GM06990 (cell line): ENCODE measurements at regions not wholly inside any gene's neighbourhood (a gene's known extent, or its start where the extent isn't known, plus 50 kb on each side); places are given as distances from the start of the nearest gene placed in this dataset.
"Not testable (repeated sequence)": the region's sequence is repeated elsewhere in the genome, so short reads cannot be mapped to it uniquely, and the experiment has no call there.

Source experiments
- DNase-seq: peaks from one replicate; pipeline ENCODE4 v3.0.0-alpha.2; 2011; ENCODE audit not compliant: insufficient read length; ENCODE audit errors: extremely low read depth
- H3K27me3 ChIP-seq: replicated peaks from 2 replicates; pipeline ENCODE4 v1.6.0; 2011; ENCODE audit warnings: low read length; ENCODE audit not compliant: control insufficient read depth, insufficient read depth
- H3K36me3 ChIP-seq: 2 replicates; pipeline ENCODE4 v1.5.1; 2011; ENCODE audit warnings: low read length; ENCODE audit not compliant: control insufficient read depth, insufficient read depth
- H3K4me3 ChIP-seq: replicated peaks from 2 replicates; pipeline ENCODE4 v1.5.1; 2011; ENCODE audit warnings: low read depth, mild to moderate bottlenecking, control low read depth, low read length
- TF ChIP-seq, protein P1 (sequence below): IDR thresholded peaks from 2 replicates; pipeline ENCODE4 v1.5.1; 2011; ENCODE audit warnings: low read length, control low read depth, mild to moderate bottlenecking, inconsistent platforms; ENCODE audit not compliant: insufficient read depth, poor library complexity, severe bottlenecking

DNA sequence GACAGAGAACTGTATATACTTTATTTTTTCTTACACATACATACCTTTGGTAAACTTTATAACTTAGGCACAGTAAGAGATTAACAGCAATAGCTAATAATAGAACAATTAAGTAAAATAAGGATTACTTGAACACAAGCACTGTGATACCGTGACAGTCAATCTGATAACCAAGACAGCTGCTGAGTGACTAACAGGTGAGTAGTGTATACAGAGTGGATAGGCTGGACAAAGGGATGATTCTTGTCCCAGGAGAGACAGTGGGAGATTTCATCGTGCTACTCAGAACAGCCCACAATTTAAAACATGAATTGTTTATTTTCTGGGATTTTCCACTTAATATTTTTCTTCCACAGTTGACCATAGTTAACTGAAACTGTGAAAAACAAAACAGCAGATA, 411.8 kb downstream of the PPP1R2C start:
- TF ChIP-seq, protein P1, sequence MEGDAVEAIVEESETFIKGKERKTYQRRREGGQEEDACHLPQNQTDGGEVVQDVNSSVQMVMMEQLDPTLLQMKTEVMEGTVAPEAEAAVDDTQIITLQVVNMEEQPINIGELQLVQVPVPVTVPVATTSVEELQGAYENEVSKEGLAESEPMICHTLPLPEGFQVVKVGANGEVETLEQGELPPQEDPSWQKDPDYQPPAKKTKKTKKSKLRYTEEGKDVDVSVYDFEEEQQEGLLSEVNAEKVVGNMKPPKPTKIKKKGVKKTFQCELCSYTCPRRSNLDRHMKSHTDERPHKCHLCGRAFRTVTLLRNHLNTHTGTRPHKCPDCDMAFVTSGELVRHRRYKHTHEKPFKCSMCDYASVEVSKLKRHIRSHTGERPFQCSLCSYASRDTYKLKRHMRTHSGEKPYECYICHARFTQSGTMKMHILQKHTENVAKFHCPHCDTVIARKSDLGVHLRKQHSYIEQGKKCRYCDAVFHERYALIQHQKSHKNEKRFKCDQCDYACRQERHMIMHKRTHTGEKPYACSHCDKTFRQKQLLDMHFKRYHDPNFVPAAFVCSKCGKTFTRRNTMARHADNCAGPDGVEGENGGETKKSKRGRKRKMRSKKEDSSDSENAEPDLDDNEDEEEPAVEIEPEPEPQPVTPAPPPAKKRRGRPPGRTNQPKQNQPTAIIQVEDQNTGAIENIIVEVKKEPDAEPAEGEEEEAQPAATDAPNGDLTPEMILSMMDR, result no peak
- Histone ChIP-seq H3K4me3 (no peak overlapping the region), H3K36me3 (no peaks in the 10 kb centered on the region), H3K27me3 (no peaks in the 10 kb centered on the region)
- no peak for DNase-seq

GRCh38 chrX:42362219-42362618, 415.7 kb downstream of the PPP1R2C start:
- Histone ChIP-seq H3K27me3 (no peaks in the 10 kb centered on the region), H3K4me3 (no peak overlapping the region), H3K36me3 (no peaks in the 10 kb centered on the region)
- no peak for DNase-seq
- TF ChIP-seq, protein P1, result no peak

DNA sequence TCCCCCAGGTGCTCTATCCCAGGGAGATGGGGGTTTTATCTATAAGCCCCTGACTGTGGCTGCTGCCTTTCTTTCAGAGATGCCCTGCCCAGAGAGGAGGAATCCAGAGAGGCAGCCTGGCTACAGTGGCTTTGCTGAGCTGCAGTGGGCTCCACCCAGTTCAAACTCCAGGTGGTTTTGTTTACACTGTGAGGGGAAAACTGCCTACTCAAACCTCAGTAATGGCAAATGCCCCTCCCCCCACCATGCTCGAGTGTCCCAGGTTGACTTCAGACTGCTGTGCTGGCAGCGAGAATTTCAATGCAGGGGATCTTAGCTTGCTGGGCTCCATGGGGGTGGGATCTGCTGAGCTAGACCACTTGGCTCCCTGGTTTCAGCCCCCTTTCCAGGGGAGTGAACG, 419.6 kb upstream of the CASK start:
- not testable (repeated sequence) for H3K4me3 ChIP-seq, H3K27me3 ChIP-seq, DNase-seq, H3K36me3 ChIP-seq
